ENCODE measurements at regions not wholly inside any gene's neighbourhood (a gene's known extent, or its start where the extent isn't known, plus 50 kb on each side); places are given as distances from the start of the nearest gene placed in this dataset.

GRCh38 chr13:105773863-105774538 is 761.5 kb downstream of the EFNB2 start (continued):
- no peak for TF ChIP-seq EZH2 (IDR thresholded peaks at IDR 0.05; ENCODE audit: low read depth, low read length, severe bottlenecking)
- no peak for TF ChIP-seq POU5F1 (IDR thresholded peaks at IDR 0.05; ENCODE audit: low read depth, low read length)
- TF ChIP-seq ATF3 (IDR thresholded peaks at IDR 0.05; ENCODE audit: insufficient read depth, low read depth, low read length) = no peak
